ENCODE measurements at regions not wholly inside any gene's neighbourhood (a gene's known extent, or its start where the extent isn't known, plus 50 kb on each side); places are given as distances from the start of the nearest gene placed in this dataset.

DNA sequence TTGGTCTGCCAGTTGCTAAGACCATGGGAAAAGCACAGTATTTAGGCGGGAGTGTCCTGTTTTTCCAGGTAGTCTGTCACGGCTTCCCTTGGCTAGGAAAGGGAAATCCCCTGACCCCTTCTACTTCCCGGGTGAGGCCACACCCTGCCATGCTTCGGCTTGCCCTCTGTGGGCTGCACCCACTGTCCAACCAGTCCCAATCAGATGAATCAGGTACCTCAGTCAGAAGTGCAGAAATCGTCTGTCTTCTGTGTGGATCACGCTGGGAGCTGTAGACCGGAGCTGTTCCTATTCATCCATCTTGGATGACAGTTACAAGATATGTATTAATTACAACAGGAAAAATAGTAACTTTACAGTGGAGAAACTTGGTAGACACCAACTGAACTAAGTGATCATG is 188.2 kb downstream of the TPBG start:
- TF ChIP-seq, protein P1, sequence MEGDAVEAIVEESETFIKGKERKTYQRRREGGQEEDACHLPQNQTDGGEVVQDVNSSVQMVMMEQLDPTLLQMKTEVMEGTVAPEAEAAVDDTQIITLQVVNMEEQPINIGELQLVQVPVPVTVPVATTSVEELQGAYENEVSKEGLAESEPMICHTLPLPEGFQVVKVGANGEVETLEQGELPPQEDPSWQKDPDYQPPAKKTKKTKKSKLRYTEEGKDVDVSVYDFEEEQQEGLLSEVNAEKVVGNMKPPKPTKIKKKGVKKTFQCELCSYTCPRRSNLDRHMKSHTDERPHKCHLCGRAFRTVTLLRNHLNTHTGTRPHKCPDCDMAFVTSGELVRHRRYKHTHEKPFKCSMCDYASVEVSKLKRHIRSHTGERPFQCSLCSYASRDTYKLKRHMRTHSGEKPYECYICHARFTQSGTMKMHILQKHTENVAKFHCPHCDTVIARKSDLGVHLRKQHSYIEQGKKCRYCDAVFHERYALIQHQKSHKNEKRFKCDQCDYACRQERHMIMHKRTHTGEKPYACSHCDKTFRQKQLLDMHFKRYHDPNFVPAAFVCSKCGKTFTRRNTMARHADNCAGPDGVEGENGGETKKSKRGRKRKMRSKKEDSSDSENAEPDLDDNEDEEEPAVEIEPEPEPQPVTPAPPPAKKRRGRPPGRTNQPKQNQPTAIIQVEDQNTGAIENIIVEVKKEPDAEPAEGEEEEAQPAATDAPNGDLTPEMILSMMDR (IDR thresholded peaks at IDR 0.05), result no peak
- no peak for TF ChIP-seq POLR2A (IDR thresholded peaks at IDR 0.05)

Data from right lobe of liver (tissue), 4 donors.